ENCODE measurements at regions not wholly inside any gene's neighbourhood (a gene's known extent, or its start where the extent isn't known, plus 50 kb on each side); places are given as distances from the start of the nearest gene placed in this dataset.

DNA sequence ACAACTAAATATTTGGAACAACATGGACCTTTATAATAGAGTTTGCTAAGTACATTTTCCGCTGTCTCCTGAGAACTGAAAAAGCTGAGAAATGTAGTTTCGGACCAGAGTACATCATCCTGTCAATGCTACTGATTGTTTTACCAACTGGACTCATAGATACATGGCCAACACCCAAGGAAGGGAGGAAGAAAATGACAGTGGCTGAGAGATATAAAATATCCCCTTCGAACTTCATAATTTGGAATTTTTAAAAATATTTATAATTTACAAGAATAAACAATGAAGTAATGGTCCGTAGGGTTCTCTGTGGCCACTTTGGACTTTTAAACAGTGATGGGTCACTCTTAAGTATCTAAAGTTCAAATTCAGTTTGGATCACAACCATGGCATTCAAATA lies 1042.7 kb downstream of the MCTP2 start:
- H3K4me3 Mint-ChIP-seq, result no peak overlapping the region
- peaks cover 19% of the 10 kb centered on the region for H3K9me3 Mint-ChIP-seq
- H3K27ac Mint-ChIP-seq, result no peak overlapping the region
- H3K36me3 Mint-ChIP-seq, result no peaks in the 10 kb centered on the region
- H3K27me3 Mint-ChIP-seq (ENCODE audit: low read depth), result no peaks in the 10 kb centered on the region; the same call in 1 of the 2 replicates
- TF ChIP-seq GTF2I (CRISPR knock-in tag; conservative IDR thresholded peaks at IDR 0.05), result no peak
- TF ChIP-seq, protein P1, sequence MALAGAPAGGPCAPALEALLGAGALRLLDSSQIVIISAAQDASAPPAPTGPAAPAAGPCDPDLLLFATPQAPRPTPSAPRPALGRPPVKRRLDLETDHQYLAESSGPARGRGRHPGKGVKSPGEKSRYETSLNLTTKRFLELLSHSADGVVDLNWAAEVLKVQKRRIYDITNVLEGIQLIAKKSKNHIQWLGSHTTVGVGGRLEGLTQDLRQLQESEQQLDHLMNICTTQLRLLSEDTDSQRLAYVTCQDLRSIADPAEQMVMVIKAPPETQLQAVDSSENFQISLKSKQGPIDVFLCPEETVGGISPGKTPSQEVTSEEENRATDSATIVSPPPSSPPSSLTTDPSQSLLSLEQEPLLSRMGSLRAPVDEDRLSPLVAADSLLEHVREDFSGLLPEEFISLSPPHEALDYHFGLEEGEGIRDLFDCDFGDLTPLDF (CRISPR knock-in tag; IDR thresholded peaks at IDR 0.05), result no peak
- TF ChIP-seq, protein P2, sequence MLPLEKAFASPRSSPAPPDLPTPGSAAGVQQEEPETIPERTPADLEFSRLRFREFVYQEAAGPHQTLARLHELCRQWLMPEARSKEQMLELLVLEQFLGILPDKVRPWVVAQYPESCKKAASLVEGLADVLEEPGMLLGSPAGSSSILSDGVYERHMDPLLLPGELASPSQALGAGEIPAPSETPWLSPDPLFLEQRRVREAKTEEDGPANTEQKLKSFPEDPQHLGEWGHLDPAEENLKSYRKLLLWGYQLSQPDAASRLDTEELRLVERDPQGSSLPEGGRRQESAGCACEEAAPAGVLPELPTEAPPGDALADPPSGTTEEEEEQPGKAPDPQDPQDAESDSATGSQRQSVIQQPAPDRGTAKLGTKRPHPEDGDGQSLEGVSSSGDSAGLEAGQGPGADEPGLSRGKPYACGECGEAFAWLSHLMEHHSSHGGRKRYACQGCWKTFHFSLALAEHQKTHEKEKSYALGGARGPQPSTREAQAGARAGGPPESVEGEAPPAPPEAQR (CRISPR knock-in tag; IDR thresholded peaks at IDR 0.05), result no peak
- TF ChIP-seq, protein P3, sequence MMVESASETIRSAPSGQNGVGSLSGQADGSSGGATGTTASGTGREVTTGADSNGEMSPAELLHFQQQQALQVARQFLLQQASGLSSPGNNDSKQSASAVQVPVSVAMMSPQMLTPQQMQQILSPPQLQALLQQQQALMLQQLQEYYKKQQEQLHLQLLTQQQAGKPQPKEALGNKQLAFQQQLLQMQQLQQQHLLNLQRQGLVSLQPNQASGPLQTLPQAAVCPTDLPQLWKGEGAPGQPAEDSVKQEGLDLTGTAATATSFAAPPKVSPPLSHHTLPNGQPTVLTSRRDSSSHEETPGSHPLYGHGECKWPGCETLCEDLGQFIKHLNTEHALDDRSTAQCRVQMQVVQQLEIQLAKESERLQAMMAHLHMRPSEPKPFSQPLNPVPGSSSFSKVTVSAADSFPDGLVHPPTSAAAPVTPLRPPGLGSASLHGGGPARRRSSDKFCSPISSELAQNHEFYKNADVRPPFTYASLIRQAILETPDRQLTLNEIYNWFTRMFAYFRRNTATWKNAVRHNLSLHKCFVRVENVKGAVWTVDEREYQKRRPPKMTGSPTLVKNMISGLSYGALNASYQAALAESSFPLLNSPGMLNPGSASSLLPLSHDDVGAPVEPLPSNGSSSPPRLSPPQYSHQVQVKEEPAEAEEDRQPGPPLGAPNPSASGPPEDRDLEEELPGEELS (CRISPR knock-in tag; IDR thresholded peaks at IDR 0.05), result no peak
- no peak for TF ChIP-seq EMX1 (CRISPR knock-in tag; IDR thresholded peaks at IDR 0.05)
- no peak for TF ChIP-seq HMGA2 (CRISPR knock-in tag; IDR thresholded peaks at IDR 0.05)
- TF ChIP-seq, protein P4, sequence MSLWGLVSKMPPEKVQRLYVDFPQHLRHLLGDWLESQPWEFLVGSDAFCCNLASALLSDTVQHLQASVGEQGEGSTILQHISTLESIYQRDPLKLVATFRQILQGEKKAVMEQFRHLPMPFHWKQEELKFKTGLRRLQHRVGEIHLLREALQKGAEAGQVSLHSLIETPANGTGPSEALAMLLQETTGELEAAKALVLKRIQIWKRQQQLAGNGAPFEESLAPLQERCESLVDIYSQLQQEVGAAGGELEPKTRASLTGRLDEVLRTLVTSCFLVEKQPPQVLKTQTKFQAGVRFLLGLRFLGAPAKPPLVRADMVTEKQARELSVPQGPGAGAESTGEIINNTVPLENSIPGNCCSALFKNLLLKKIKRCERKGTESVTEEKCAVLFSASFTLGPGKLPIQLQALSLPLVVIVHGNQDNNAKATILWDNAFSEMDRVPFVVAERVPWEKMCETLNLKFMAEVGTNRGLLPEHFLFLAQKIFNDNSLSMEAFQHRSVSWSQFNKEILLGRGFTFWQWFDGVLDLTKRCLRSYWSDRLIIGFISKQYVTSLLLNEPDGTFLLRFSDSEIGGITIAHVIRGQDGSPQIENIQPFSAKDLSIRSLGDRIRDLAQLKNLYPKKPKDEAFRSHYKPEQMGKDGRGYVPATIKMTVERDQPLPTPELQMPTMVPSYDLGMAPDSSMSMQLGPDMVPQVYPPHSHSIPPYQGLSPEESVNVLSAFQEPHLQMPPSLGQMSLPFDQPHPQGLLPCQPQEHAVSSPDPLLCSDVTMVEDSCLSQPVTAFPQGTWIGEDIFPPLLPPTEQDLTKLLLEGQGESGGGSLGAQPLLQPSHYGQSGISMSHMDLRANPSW (CRISPR knock-in tag; conservative IDR thresholded peaks at IDR 0.05; ENCODE audit: low read depth), result no peak
- TF ChIP-seq SMAD4 (CRISPR knock-in tag; IDR thresholded peaks at IDR 0.05), result no peak
- TF ChIP-seq FOXJ3 (CRISPR knock-in tag; IDR thresholded peaks at IDR 0.05; ENCODE audit: borderline replicate concordance), result no peak
- TF ChIP-seq JUN (CRISPR knock-in tag; IDR thresholded peaks at IDR 0.05), result no peak
- TF ChIP-seq, protein P5, sequence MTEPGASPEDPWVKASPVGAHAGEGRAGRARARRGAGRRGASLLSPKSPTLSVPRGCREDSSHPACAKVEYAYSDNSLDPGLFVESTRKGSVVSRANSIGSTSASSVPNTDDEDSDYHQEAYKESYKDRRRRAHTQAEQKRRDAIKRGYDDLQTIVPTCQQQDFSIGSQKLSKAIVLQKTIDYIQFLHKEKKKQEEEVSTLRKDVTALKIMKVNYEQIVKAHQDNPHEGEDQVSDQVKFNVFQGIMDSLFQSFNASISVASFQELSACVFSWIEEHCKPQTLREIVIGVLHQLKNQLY (CRISPR knock-in tag; IDR thresholded peaks at IDR 0.05), result no peak
- no peak for TF ChIP-seq FOXP1 (CRISPR knock-in tag; IDR thresholded peaks at IDR 0.05; ENCODE audit: borderline replicate concordance)
- ChIA-PET POLR2A (no interaction called here), CTCF (no interaction called here)
- no peak for DNase-seq (ENCODE audit: low spot score)
- ATAC-seq, result no peak
- no peaks in the 10 kb centered on the region for H3K4me1 Mint-ChIP-seq

DNA sequence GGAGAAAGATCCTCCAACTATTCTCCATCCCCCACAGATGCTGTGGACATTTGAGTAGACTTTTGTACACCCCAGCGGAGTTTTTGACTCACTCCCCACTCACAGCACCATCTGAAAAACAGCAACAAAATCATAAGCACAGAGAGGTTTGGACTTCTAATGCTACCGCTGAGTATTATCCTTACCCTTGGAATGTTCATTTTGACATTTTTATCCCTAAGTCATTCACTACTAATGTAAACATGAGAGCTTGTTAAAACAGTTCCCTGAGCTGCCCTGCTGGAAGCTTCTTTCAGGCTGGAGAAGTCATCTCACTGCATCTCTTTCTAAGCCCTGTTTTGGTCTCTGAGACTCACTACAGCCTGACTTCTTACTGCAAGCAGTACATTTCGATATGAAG lies 1045.9 kb downstream of the MCTP2 start:
- ChIA-PET CTCF (interaction anchor here (0.6 kb wide), 1 partner anchor 76 kb away, joined by 3 read pairs; no protein-coding TSS in a partner anchor), POLR2A (no interaction called here)
- no peak for DNase-seq (ENCODE audit: low spot score)
- Mint-ChIP-seq H3K4me1 (no peaks in the 10 kb centered on the region), H3K9me3 (peaks cover 15% of the 10 kb centered on the region), H3K4me3 (no peak overlapping the region), H3K27ac (no peak overlapping the region), H3K36me3 (no peaks in the 10 kb centered on the region), H3K27me3 (ENCODE audit: low read depth) (no peaks in the 10 kb centered on the region; the same call in 1 of the 2 replicates)
- TF ChIP-seq, protein P6, sequence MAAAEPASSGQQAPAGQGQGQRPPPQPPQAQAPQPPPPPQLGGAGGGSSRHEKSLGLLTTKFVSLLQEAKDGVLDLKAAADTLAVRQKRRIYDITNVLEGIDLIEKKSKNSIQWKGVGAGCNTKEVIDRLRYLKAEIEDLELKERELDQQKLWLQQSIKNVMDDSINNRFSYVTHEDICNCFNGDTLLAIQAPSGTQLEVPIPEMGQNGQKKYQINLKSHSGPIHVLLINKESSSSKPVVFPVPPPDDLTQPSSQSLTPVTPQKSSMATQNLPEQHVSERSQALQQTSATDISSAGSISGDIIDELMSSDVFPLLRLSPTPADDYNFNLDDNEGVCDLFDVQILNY (CRISPR knock-in tag; IDR thresholded peaks at IDR 0.05), result no peak
- TF ChIP-seq ZNF263 (CRISPR knock-in tag; IDR thresholded peaks at IDR 0.05; ENCODE audit: low read depth) (no peak), TEAD1 (CRISPR knock-in tag; IDR thresholded peaks at IDR 0.05) (no peak), NR3C1 (CRISPR knock-in tag; conservative IDR thresholded peaks at IDR 0.05; ENCODE audit: low read depth) (no peak), OVOL2 (CRISPR knock-in tag; IDR thresholded peaks at IDR 0.05; ENCODE audit: borderline replicate concordance) (no peak), NFATC4 (CRISPR knock-in tag; IDR thresholded peaks at IDR 0.05) (no peak), GABPB1 (CRISPR knock-in tag; IDR thresholded peaks at IDR 0.05) (no peak), ZNF219 (CRISPR knock-in tag; IDR thresholded peaks at IDR 0.05; ENCODE audit: borderline replicate concordance) (no peak)
- TF ChIP-seq, protein P7, sequence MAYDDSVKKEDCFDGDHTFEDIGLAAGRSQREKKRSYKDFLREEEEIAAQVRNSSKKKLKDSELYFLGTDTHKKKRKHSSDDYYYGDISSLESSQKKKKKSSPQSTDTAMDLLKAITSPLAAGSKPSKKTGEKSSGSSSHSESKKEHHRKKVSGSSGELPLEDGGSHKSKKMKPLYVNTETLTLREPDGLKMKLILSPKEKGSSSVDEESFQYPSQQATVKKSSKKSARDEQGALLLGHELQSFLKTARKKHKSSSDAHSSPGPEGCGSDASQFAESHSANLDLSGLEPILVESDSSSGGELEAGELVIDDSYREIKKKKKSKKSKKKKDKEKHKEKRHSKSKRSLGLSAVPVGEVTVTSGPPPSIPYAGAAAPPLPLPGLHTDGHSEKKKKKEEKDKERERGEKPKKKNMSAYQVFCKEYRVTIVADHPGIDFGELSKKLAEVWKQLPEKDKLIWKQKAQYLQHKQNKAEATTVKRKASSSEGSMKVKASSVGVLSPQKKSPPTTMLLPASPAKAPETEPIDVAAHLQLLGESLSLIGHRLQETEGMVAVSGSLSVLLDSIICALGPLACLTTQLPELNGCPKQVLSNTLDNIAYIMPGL (CRISPR knock-in tag; IDR thresholded peaks at IDR 0.05), result no peak
- TF ChIP-seq, protein P8, sequence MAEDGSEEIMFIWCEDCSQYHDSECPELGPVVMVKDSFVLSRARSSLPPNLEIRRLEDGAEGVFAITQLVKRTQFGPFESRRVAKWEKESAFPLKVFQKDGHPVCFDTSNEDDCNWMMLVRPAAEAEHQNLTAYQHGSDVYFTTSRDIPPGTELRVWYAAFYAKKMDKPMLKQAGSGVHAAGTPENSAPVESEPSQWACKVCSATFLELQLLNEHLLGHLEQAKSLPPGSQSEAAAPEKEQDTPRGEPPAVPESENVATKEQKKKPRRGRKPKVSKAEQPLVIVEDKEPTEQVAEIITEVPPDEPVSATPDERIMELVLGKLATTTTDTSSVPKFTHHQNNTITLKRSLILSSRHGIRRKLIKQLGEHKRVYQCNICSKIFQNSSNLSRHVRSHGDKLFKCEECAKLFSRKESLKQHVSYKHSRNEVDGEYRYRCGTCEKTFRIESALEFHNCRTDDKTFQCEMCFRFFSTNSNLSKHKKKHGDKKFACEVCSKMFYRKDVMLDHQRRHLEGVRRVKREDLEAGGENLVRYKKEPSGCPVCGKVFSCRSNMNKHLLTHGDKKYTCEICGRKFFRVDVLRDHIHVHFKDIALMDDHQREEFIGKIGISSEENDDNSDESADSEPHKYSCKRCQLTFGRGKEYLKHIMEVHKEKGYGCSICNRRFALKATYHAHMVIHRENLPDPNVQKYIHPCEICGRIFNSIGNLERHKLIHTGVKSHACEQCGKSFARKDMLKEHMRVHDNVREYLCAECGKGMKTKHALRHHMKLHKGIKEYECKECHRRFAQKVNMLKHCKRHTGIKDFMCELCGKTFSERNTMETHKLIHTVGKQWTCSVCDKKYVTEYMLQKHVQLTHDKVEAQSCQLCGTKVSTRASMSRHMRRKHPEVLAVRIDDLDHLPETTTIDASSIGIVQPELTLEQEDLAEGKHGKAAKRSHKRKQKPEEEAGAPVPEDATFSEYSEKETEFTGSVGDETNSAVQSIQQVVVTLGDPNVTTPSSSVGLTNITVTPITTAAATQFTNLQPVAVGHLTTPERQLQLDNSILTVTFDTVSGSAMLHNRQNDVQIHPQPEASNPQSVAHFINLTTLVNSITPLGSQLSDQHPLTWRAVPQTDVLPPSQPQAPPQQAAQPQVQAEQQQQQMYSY (CRISPR knock-in tag; IDR thresholded peaks at IDR 0.05), result no peak
- ATAC-seq, result no peak
